Fibroblast of pulmonary artery (primary cell): ENCODE measurements at regions not wholly inside any gene's neighbourhood (a gene's known extent, or its start where the extent isn't known, plus 50 kb on each side); places are given as distances from the start of the nearest gene placed in this dataset.

Experiments used
- DNase-seq: peaks from one replicate; pipeline ENCODE4 v3.0.0-alpha.2; 2010; ENCODE audit warnings: low read depth
- H3K4me3 ChIP-seq: replicated peaks from 2 replicates; pipeline ENCODE4 v1.5.1; 2011; ENCODE audit warnings: low read depth, mild to moderate bottlenecking, control low read depth, low read length, moderate library complexity
- CTCF ChIP-seq: IDR thresholded peaks from 2 replicates; pipeline ENCODE4 v1.5.1; 2011; ENCODE audit warnings: mild to moderate bottlenecking, control low read depth, low read length, inconsistent platforms; ENCODE audit errors: missing control alignments

GRCh38 chr10:83178526-83178925, 960.8 kb upstream of the GHITM start:
- no peak overlapping the region for H3K4me3 ChIP-seq
- DNase-seq = no peak
- no peak for TF ChIP-seq CTCF

GRCh38 chr10:83179371-83179770, 959.9 kb upstream of the GHITM start:
- no peak for DNase-seq
- TF ChIP-seq CTCF = no peak
- no peak overlapping the region for H3K4me3 ChIP-seq

- no peak overlapping the region for H3K4me3 ChIP-seq
- no peak for TF ChIP-seq CTCF
- no peak for DNase-seq
Measured at GRCh38 chr10:83182076-83182475, 957.2 kb upstream of the GHITM start.

- H3K4me3 ChIP-seq = no peak overlapping the region
- no peak for DNase-seq
- no peak for TF ChIP-seq CTCF
Measured at GRCh38 chr10:83184641-83185040, 954.7 kb upstream of the GHITM start.

- DNase-seq = no peak
- no peak for TF ChIP-seq CTCF
- H3K4me3 ChIP-seq = no peak overlapping the region
Measured at GRCh38 chr10:83190614-83191013, 948.7 kb upstream of the GHITM start.

- no peak for TF ChIP-seq CTCF
- H3K4me3 ChIP-seq = no peak overlapping the region
- no peak for DNase-seq
Measured at GRCh38 chr10:83193026-83193425, 946.3 kb upstream of the GHITM start.

GRCh38 chr10:83195021-83195420, 944.3 kb upstream of the GHITM start:
- no peak for DNase-seq
- no peak for TF ChIP-seq CTCF
- no peak overlapping the region for H3K4me3 ChIP-seq
